Heart right ventricle (tissue), 16 donors: ENCODE measurements at regions not wholly inside any gene's neighbourhood (a gene's known extent, or its start where the extent isn't known, plus 50 kb on each side); places are given as distances from the start of the nearest gene placed in this dataset.

ENCODE experiments used
- ATAC-seq, 8 donors: fragments of 200-7000 bp; cut with Tn5 transposase; one replicate each; pipeline ENCODE4 v1.9.1; 2020; ENCODE audit warnings: mild to moderate bottlenecking in 8 of 8, moderate library complexity in 8 of 8, moderate number of reproducible peaks in 1 of 8
- DNase-seq, 2 donors: peaks; one replicate each; pipeline ENCODE4 v3.0.0-alpha.2; 2020
- H3K27ac ChIP-seq, 10 donors: fragments of 200-600 bp; sonication (generic) in 2 of 10; one replicate each; pipeline versions ENCODE4 v1.5.0 to v1.8.0; 2020 to 2022; ENCODE audit warnings: mild to moderate bottlenecking in 3 of 10
- H3K27me3 ChIP-seq, 7 donors: fragments of 200-600 bp; one replicate each; pipeline ENCODE4 v1.8.0; 2021 to 2022; ENCODE audit warnings: mild to moderate bottlenecking in 2 of 7
- H3K36me3 ChIP-seq, 9 donors: fragments of 200-600 bp; sonication (generic) in 1 of 9; one replicate each; pipeline versions ENCODE4 v1.5.0 to v1.8.0; 2020 to 2022; ENCODE audit warnings: mild to moderate bottlenecking in 2 of 9
- H3K4me1 ChIP-seq, 9 donors: fragments of 200-600 bp; sonication (generic) in 1 of 9; one replicate each; pipeline versions ENCODE4 v1.5.0 to v1.8.0; 2020 to 2022; ENCODE audit warnings: mild to moderate bottlenecking in 4 of 9
- H3K4me3 ChIP-seq, 10 donors: fragments of 200-600 bp; sonication (generic) in 2 of 10; one replicate each; pipeline versions ENCODE4 v1.5.0 to v1.8.0; 2020 to 2022; ENCODE audit warnings: mild to moderate bottlenecking in 7 of 10, moderate library complexity in 2 of 10
- H3K9me3 ChIP-seq, 11 donors: fragments of 200-600 bp in 10 of 11; sonication (generic) in 2 of 11; one replicate each; pipeline versions ENCODE4 v1.5.0 to v1.8.0; 2013 to 2022; ENCODE audit warnings: mild to moderate bottlenecking in 2 of 11, control low read depth in 1 of 11, moderate library complexity in 1 of 11
- WGBS, 2 donors: extraction: QIAGEN DNeasy Blood & Tissue Kit; methylation state at CpG; one replicate each; pipeline ENCODE4 v1.1.7; 2013; ENCODE audit warnings: inconsistent platforms in 1 of 2; 5-methylcytosine and 5-hydroxymethylcytosine counted together
- intact Hi-C, 10 donors: fragments of 100-400 bp; cut with DNase I; formaldehyde crosslinking; loops; one replicate each; pipeline versions ENCODE4 v1.11.1 to v1.14.2; 2022
- TF ChIP-seq, protein P1 (sequence below), 9 donors: fragments of 200-600 bp; sonication (generic) in 2 of 9; IDR thresholded peaks; one replicate each; pipeline versions ENCODE4 v1.5.0 to v1.8.0; 2021 to 2022; ENCODE audit warnings: antibody characterized with exemption in 9 of 9, mild to moderate bottlenecking in 5 of 9, moderate library complexity in 1 of 9
- donor health status: Arrhythmogenic right ventricular cardiomyopathy.
- donor health status: ischemic (EF 13 %, LVEDD 7.1; RV severe dilation, severe dysfunction).
- donor health status: healthy with polysubstance abuse.
- donor health status: DM: no; HTN: yes; CAD: no.
- donor health status: DM: no; HTN: no; CAD: no.
- donor health status: ischemic (EF 25% LVEDD 6.9; RV normal size, moderate dysfunction).
- donor health status: ischemic (EF 25% LVEDD 5.7; RV mildly dilated, moderate dysfunction).
- donor health status: healthy.
- donor health status: DM: yes; HTN: yes; CAD: no.
- donor health status: Ischemic cardiomyopathy.
- donor health status: ischemic (EF 35%, LVEDD 5.7; RV mildly dilated, moderate dysfunction).
- donor health status: nonischemic (EF 11% LVEDD 7.7; RV severe dilation, severe dysfunction).
- donor health status: DM: yes; HTN: yes; CAD: no.
- donor health status: PGD.
- donor health status: ischemic (EF 29% LVEDD 5.4; RV normal size, mild dysfunction).
- donor health status: nonischemic (EF 23%, LVEDD 6.1; RV moderate dilation, normal function).

DNA sequence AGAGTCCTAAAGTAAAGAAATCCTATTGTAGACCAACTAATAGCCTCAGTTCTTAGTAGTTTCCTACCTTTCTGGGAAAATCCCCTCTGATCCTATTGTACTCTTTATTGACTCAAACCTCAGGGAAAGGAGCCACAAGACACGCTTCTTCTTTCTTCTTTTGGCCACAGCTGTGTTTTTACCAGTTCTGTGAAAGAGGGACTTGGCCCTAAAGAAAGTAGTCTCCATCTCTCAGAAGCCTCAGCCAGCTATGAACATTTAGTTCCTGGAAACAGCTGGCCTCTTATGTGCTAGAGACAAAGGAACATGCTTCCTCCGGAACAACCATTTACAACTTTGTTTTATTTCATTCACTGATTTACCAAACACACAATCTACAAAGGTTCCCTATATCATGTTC lies 66.1 kb upstream of the ARID2 start:
- ATAC-seq: peak in 2 of 8 donors; percentile 43 to 62
- no peaks in the 10 kb centered on the region for H3K36me3 ChIP-seq
- H3K9me3 ChIP-seq: peaks cover 0 to 3% (median 0%) of the 10 kb centered on the region in 11 donors
- TF ChIP-seq, protein P1, sequence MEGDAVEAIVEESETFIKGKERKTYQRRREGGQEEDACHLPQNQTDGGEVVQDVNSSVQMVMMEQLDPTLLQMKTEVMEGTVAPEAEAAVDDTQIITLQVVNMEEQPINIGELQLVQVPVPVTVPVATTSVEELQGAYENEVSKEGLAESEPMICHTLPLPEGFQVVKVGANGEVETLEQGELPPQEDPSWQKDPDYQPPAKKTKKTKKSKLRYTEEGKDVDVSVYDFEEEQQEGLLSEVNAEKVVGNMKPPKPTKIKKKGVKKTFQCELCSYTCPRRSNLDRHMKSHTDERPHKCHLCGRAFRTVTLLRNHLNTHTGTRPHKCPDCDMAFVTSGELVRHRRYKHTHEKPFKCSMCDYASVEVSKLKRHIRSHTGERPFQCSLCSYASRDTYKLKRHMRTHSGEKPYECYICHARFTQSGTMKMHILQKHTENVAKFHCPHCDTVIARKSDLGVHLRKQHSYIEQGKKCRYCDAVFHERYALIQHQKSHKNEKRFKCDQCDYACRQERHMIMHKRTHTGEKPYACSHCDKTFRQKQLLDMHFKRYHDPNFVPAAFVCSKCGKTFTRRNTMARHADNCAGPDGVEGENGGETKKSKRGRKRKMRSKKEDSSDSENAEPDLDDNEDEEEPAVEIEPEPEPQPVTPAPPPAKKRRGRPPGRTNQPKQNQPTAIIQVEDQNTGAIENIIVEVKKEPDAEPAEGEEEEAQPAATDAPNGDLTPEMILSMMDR (IDR thresholded peaks at IDR 0.05): no peak
- intact Hi-C loops: no loop called here
- no peak overlapping the region for H3K4me3 ChIP-seq
- DNase-seq: no peak
- no peak overlapping the region for H3K27ac ChIP-seq
- H3K4me1 ChIP-seq: peaks cover 0 to 20% (median 6%) of the 10 kb centered on the region in 9 donors
- H3K27me3 ChIP-seq: no peaks in the 10 kb centered on the region
- 54 to 65% methylated on average over 2 of the region's 2 CpGs for WGBS, 2 donors

DNA sequence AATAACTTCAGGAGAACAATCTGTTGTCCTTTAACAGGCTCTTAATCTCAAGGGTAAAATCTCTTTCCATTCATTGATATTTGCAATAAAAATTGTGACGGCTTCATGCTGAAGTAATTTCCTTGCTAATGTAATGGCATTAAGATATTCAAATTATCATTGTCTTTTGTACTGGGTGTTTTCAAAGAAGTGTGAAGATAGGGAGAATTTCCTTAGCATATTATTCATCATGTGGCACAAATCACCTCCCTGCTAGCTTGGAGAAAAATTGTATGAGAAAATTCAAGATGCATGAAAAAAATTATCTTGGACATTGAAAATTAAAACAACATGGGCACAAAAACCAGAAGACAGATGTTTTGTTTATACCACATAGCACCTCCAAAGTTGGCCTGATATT lies 63.6 kb upstream of the ARID2 start:
- intact Hi-C loops: no loop called here
- no peaks in the 10 kb centered on the region for H3K9me3 ChIP-seq
- WGBS, 2 donors: 49 to 70% methylated on average over 1 of the region's 1 CpG
- no peaks in the 10 kb centered on the region for H3K27me3 ChIP-seq
- ATAC-seq: no peak
- H3K4me3 ChIP-seq: no peak overlapping the region
- peaks cover 0 to 38% (median 6%) of the 10 kb centered on the region in 9 donors for H3K4me1 ChIP-seq
- no peak for DNase-seq
- H3K27ac ChIP-seq: no peak overlapping the region
- TF ChIP-seq, protein P1 (IDR thresholded peaks at IDR 0.05): no peak
- no peaks in the 10 kb centered on the region for H3K36me3 ChIP-seq

DNA sequence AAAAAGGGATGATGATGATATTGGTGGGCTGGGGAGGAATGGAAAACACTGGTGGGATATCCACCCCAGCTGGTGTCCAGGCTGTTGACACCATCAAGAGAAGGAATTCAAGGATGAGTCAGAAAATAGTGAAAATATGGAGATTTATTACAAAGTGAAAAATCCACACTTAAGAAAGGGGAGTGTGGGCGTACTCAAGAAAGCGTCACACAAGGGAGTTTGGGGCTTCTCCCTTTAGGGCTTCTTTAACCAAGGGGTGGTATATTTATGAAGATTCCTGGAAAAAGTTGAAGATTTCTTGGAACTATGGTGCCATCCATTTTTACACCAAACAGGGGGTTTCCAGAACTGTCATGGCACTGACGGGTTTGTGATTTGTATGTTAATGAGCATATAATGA lies 63.1 kb upstream of the ARID2 start:
- no peaks in the 10 kb centered on the region for H3K36me3 ChIP-seq
- ATAC-seq: peak in 1 of 8 donors; percentile 36
- H3K4me3 ChIP-seq: no peak overlapping the region
- H3K9me3 ChIP-seq: no peaks in the 10 kb centered on the region
- WGBS, 2 donors: 84 to 89% methylated on average over 3 of the region's 3 CpGs
- H3K4me1 ChIP-seq: peaks cover 0 to 41% (median 6%) of the 10 kb centered on the region in 9 donors
- H3K27ac ChIP-seq: peak overlapping the region in 1 of 10 donors; percentile 26
- DNase-seq: no peak
- no peaks in the 10 kb centered on the region for H3K27me3 ChIP-seq
- intact Hi-C loops: no loop called here
- TF ChIP-seq, protein P1 (IDR thresholded peaks at IDR 0.05): no peak

DNA sequence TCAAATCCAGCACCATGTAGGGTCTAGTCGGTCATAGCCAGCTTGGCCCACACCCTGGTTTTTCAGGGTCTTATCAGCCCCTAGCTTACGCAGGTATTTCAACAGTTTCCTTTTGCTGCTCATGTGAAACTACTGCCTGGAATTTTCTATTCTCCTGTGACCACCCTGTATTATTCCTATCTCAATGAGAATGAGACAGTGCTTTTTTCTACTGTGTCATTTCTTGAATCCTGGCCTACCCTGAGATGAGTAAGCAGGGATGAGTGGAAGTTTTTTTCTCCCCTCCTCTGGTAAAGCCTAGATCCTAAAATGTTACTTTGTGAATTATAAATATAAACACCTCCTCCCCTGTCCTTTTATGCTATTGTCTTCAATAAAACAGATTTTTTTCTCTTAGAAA lies 62.7 kb upstream of the ARID2 start:
- no peaks in the 10 kb centered on the region for H3K27me3 ChIP-seq
- DNase-seq (no peak), ATAC-seq (peak in 2 of 8 donors; percentile 31 to 67)
- TF ChIP-seq, protein P1 (IDR thresholded peaks at IDR 0.05): no peak
- peaks cover 0 to 44% (median 6%) of the 10 kb centered on the region in 9 donors for H3K4me1 ChIP-seq
- peak overlapping the region in 1 of 10 donors; percentile 26 for H3K27ac ChIP-seq
- no peak overlapping the region for H3K4me3 ChIP-seq
- H3K36me3 ChIP-seq: no peaks in the 10 kb centered on the region
- 71 to 77% methylated on average over 2 of the region's 2 CpGs for WGBS, 2 donors
- H3K9me3 ChIP-seq: no peaks in the 10 kb centered on the region
- intact Hi-C loops: no loop called here
